ENCODE measurements at regions not wholly inside any gene's neighbourhood (a gene's known extent, or its start where the extent isn't known, plus 50 kb on each side); places are given as distances from the start of the nearest gene placed in this dataset.

GRCh38 chr18:51273437-51273836, 76.0 kb upstream of the MEX3C start:
- TF ChIP-seq CTCF (IDR thresholded peaks at IDR 0.05) (no peak), EZH2 (IDR thresholded peaks at IDR 0.05) (no peak)

All from neural progenitor cell (in vitro differentiated cells).